Muscle layer of colon (tissue), 2 donors: ENCODE measurements at regions not wholly inside any gene's neighbourhood (a gene's known extent, or its start where the extent isn't known, plus 50 kb on each side); places are given as distances from the start of the nearest gene placed in this dataset.

ENCODE experiments used
- H3K27ac ChIP-seq: one replicate; pipeline ENCODE4 v1.7.0; 2013; ENCODE audit warnings: low read depth, mild to moderate bottlenecking, low read length, moderate library complexity
- H3K27me3 ChIP-seq, 2 donors: one replicate each; pipeline ENCODE4 v1.7.0; 2013; ENCODE audit warnings: low read length in 2 of 2, mild to moderate bottlenecking in 2 of 2; ENCODE audit not compliant: insufficient read depth in 2 of 2, control insufficient read depth in 1 of 2
- H3K36me3 ChIP-seq: one replicate; pipeline ENCODE4 v1.7.0; 2013; ENCODE audit warnings: mild to moderate bottlenecking, low read length; ENCODE audit not compliant: insufficient read depth
- H3K4me1 ChIP-seq: one replicate; pipeline ENCODE4 v1.7.0; 2013; ENCODE audit warnings: mild to moderate bottlenecking, low read length; ENCODE audit not compliant: insufficient read depth
- H3K4me3 ChIP-seq, 2 donors: one replicate each; pipeline ENCODE4 v1.7.0; 2013; ENCODE audit warnings: low read length in 2 of 2, low read depth in 1 of 2, mild to moderate bottlenecking in 1 of 2, moderate library complexity in 1 of 2
- H3K9ac ChIP-seq: one replicate; pipeline ENCODE4 v1.7.0; 2013; ENCODE audit warnings: low read length
- H3K9me3 ChIP-seq: one replicate; pipeline ENCODE4 v1.7.0; 2013; ENCODE audit warnings: mild to moderate bottlenecking, low read length
- donor health status: abdominal sarcoma.
- donor health status: Adenocarcinoma of cecum.

DNA sequence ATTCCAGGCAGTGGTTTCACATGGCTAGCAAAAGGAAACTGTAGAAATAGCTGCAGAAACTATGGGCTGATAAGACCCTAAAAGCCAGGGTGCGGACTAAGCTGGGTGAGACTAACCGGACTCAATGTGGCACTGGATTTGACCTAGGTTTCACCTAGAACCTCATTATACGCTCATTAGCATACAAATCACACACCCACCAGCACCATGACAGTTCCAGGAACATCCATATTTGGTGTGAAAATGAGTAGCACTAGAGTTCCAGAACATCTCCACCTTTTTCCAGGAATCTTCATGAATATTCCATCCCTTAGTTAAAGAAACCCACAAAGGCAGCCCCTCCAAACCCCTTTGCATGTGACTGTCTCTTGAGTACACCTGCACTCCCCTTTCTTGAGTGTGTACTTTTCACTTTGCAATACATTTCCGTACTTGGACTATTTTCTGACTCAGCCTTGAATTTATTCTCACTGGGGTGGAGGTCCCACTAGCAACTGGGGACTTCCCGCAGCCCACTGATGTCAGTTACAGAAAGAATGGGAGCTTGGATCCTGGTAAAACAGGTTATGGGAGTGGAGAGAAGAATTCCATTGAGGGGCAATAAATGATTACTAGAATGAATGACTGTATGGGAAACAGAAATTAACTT lies 58.0 kb upstream of the SPATA31C2 start:
- Histone ChIP-seq H3K36me3 (no peaks in the 10 kb centered on the region), H3K4me1 (peaks cover 26% of the 10 kb centered on the region), H3K27ac (no peak overlapping the region), H3K27me3 (no peaks in the 10 kb centered on the region), H3K9ac (no peak overlapping the region), H3K9me3 (no peaks in the 10 kb centered on the region), H3K4me3 (no peak overlapping the region)

DNA sequence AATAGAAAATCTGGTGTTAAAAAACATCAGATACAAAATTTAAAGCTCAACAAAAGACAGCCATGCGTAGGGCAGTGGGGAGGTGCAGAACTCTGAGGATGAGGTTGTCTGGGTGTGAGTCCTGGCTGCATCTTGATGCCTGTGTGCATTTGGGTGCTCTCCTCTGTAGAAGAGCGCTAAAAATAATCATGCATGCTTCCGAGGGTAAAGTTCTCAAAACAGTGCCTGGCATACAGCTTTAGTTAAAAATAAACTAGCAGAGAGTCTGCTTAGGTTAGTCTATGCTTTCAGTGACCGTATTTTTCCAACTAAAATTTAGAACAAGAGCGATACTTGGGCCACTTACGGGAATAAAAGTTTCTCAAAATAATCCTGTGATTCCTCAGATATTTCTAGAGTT lies 55.5 kb upstream of the SPATA31C2 start:
- H3K27me3 ChIP-seq: no peaks in the 10 kb centered on the region
- no peak overlapping the region for H3K4me3 ChIP-seq
- no peaks in the 10 kb centered on the region for H3K36me3 ChIP-seq
- H3K4me1 ChIP-seq: peaks cover 21% of the 10 kb centered on the region
- H3K27ac ChIP-seq: no peak overlapping the region
- no peak overlapping the region for H3K9ac ChIP-seq
- no peaks in the 10 kb centered on the region for H3K9me3 ChIP-seq

DNA sequence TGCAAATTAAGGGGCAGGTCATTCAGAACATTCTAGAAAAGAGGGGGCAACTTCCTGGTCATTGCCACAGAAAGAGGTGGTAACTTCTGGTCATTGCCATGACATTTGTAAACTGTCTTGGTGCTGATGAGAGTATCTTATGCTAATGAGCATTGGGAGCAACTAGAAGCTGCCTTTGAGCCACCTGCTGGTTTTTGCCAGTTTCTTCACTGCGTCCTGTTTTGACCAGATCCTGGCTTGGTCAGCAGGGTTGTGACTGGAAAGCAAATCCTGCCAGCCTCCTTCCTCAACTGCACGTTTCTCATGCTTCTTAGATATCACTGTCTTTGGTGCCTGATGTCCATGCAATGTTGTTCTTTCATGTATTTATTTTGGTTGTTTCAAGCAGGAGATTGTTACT lies 53.2 kb upstream of the SPATA31C2 start:
- Histone ChIP-seq H3K4me3 (no peak overlapping the region), H3K27ac (no peak overlapping the region), H3K4me1 (peaks cover 4% of the 10 kb centered on the region), H3K9ac (no peak overlapping the region), H3K36me3 (no peaks in the 10 kb centered on the region), H3K9me3 (no peaks in the 10 kb centered on the region), H3K27me3 (no peaks in the 10 kb centered on the region)

DNA sequence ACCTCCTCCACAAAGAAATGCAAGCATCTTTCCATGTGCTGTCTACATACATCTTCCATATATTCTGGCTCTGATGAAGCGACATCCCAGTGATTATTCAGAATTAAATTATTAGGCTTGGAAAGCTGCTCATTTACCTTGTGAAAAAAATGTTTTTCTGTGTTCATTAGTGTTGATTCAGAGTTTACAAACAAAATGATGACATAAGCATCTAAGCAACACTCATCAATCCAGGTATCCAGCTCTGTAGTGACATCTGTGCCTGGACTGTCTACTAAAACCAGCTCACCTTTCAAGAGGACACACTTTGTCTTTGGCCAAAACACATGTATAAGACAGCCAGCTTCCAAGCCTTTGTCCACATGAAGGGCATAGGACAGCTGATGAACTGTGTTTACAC lies 51.1 kb upstream of the SPATA31C2 start:
- Histone ChIP-seq H3K4me3 (no peak overlapping the region), H3K36me3 (no peaks in the 10 kb centered on the region), H3K27me3 (no peaks in the 10 kb centered on the region), H3K27ac (no peak overlapping the region), H3K4me1 (no peaks in the 10 kb centered on the region), H3K9me3 (no peaks in the 10 kb centered on the region), H3K9ac (no peak overlapping the region)
